Endothelial cell of umbilical vein (primary cell): ENCODE measurements at regions not wholly inside any gene's neighbourhood (a gene's known extent, or its start where the extent isn't known, plus 50 kb on each side); places are given as distances from the start of the nearest gene placed in this dataset.

Experiments
- BruUV-seq: library from RNA; stranded (reverse); fragments of 400-500 nt; replicated peaks from 2 replicates; lab custom pipeline; 2021; lab: Mats Ljungman, UMichigan
- CTCF ChIA-PET: fragments of 300-600, 350-600 bp; sonication (Branson Sonifier 250); formaldehyde crosslinking; loops from one replicate; lab custom pipeline; 2021; ENCODE audit warnings: antibody characterized with exemption, inconsistent platforms; lab: Charles Lee
- POLR2A ChIA-PET: fragments of 300-600, 350-600 bp; sonication (Branson Sonifier 250); formaldehyde crosslinking; loops from one replicate; lab custom pipeline; 2021; ENCODE audit warnings: antibody characterized with exemption, inconsistent platforms; lab: Charles Lee
- DNase-seq: peaks from one replicate; pipeline ENCODE4 v3.0.0-alpha.2; 2011; ENCODE audit warnings: low read depth, low spot score
- FAIRE-seq: peaks from 2 replicates; lab custom pipeline; 2011; peaks lifted over from hg19 to GRCh38; lab: Jason Lieb, UNC
- H2AFZ ChIP-seq: 2 replicates; pipeline ENCODE4 v1.6.0; 2012; ENCODE audit warnings: low read depth, low read length, control low read depth, inconsistent platforms
- H3K27ac ChIP-seq: 2 replicates; pipeline ENCODE4 v1.5.1; 2011; ENCODE audit warnings: low read depth, mild to moderate bottlenecking, control low read depth, low read length, moderate library complexity; ENCODE audit not compliant: insufficient read depth
- H3K27me3 ChIP-seq, 2 experiments: 2 replicates each; pipeline versions ENCODE4 v1.6.0 to v1.6.1; 2011; ENCODE audit warnings: low read length in 2 of 2, mixed read lengths in 1 of 2; ENCODE audit not compliant: control insufficient read depth in 2 of 2, insufficient read depth in 2 of 2
- H3K36me3 ChIP-seq, 2 experiments: 2 replicates in 1 of 2; 3 replicates in 1 of 2; pipeline ENCODE4 v1.5.1; 2011; ENCODE audit warnings: low read length in 2 of 2, mild to moderate bottlenecking in 1 of 2, moderate library complexity in 1 of 2; ENCODE audit not compliant: control insufficient read depth in 2 of 2, insufficient read depth in 2 of 2; ENCODE audit errors: extremely low read depth in 1 of 2
- H3K4me1 ChIP-seq: 3 replicates; pipeline ENCODE4 v1.5.1; 2011; ENCODE audit warnings: mild to moderate bottlenecking, low read length; ENCODE audit not compliant: control insufficient read depth, insufficient read depth; ENCODE audit errors: extremely low read depth
- H3K4me2 ChIP-seq: 2 replicates; pipeline ENCODE4 v1.6.1; 2011; ENCODE audit warnings: low read length, control low read depth, mixed read lengths; ENCODE audit not compliant: insufficient read depth
- H3K4me3 ChIP-seq, 3 experiments: fragments of 200-600 bp in 1 of 3; sonication (generic), shearing (Covaris generic) in 1 of 3; replicated peaks in 1 of 3; 2 replicates each; pipeline ENCODE4 v1.5.1; 2011 to 2016; ENCODE audit warnings: control low read depth in 3 of 3, low read length in 3 of 3, mild to moderate bottlenecking in 2 of 3, inconsistent platforms in 1 of 3, low read depth in 1 of 3, moderate library complexity in 1 of 3; ENCODE audit not compliant: insufficient read depth in 1 of 3
- H3K79me2 ChIP-seq: 2 replicates; pipeline ENCODE4 v1.6.0; 2012; ENCODE audit warnings: low read length, inconsistent platforms; ENCODE audit not compliant: control insufficient read depth, insufficient read depth
- H3K9ac ChIP-seq: replicated peaks from 2 replicates; pipeline ENCODE3; 2011; ENCODE audit warnings: low read length, control low read depth; ENCODE audit not compliant: insufficient read depth; ENCODE audit errors: extremely low read depth
- H3K9me1 ChIP-seq: replicated peaks from 3 replicates; pipeline ENCODE4 v1.6.0; 2011; ENCODE audit warnings: mild to moderate bottlenecking, low read length; ENCODE audit not compliant: control insufficient read depth, insufficient read depth; ENCODE audit errors: extremely low read depth
- H3K9me3 ChIP-seq: replicated peaks from 2 replicates; pipeline ENCODE4 v1.5.1; 2012; ENCODE audit warnings: low read length, inconsistent platforms; ENCODE audit not compliant: control insufficient read depth, insufficient read depth
- H4K20me1 ChIP-seq: replicated peaks from 2 replicates; pipeline ENCODE3; 2011; ENCODE audit warnings: mild to moderate bottlenecking, low read length; ENCODE audit not compliant: control insufficient read depth, insufficient read depth; ENCODE audit errors: extremely low read depth
- EZH2 ChIP-seq: IDR thresholded peaks from 2 replicates; pipeline ENCODE4 v1.6.1; 2012; ENCODE audit warnings: borderline replicate concordance, low read depth, mild to moderate bottlenecking, moderate library complexity, low read length, inconsistent platforms; ENCODE audit not compliant: severe bottlenecking
- FOS ChIP-seq: IDR thresholded peaks from 2 replicates; pipeline ENCODE4 v1.6.1; 2011; ENCODE audit warnings: mild to moderate bottlenecking, low read length, moderate library complexity, borderline replicate concordance; ENCODE audit not compliant: insufficient read depth
- MAX ChIP-seq: IDR thresholded peaks from 2 replicates; pipeline ENCODE4 v1.6.1; 2011; ENCODE audit not compliant: insufficient read depth, insufficient read length
- POLR2A ChIP-seq: IDR thresholded peaks from 2 replicates; pipeline ENCODE4 v1.6.1; 2012; ENCODE audit warnings: low read depth, mild to moderate bottlenecking, control low read depth, low read length
- POLR2AphosphoS5 ChIP-seq: IDR thresholded peaks from 2 replicates; pipeline ENCODE4 v1.6.1; 2012; ENCODE audit warnings: low read depth, mild to moderate bottlenecking, control low read depth, low read length, moderate library complexity; ENCODE audit not compliant: insufficient read depth
- dilution Hi-C: fragments of 300-500 bp; cut with MboI; formaldehyde crosslinking; loops from one replicate; pipeline ENCODE4 v1.15.0; 2019; ENCODE audit warnings: low sequenced_read_pairs; ENCODE audit not compliant: extremely low pct_ligation_motif_present
- intact Hi-C: fragments of 100-400 bp; cut with micrococcal nuclease; formaldehyde crosslinking; loops from one replicate; pipeline ENCODE4 v1.10.0; 2022
- TF ChIP-seq, protein P1 (sequence below), 2 donors: IDR thresholded peaks; 1 replicate in 1 of 2; 2 replicates in 1 of 2; pipeline ENCODE4 v1.5.1; 2011; ENCODE audit warnings: low read length in 2 of 2, mild to moderate bottlenecking in 2 of 2, moderate library complexity in 2 of 2, control low read depth in 1 of 2, inconsistent platforms in 1 of 2, low read depth in 1 of 2; ENCODE audit not compliant: insufficient read depth in 1 of 2; ENCODE audit errors: extremely low read depth in 1 of 2

- no TSS peak for BruUV-seq
- POLR2A ChIA-PET, result no interaction called here
- H3K36me3 ChIP-seq, result no peaks in the 10 kb centered on the region
Observed at GRCh38 chr1:87563211-87563610, 234.5 kb downstream of the LMO4 start.

More at GRCh38 chr1:87563211-87563610, 234.5 kb downstream of the LMO4 start:
- dilution Hi-C loops (no loop called here), intact Hi-C loops (no loop called here)
- Histone ChIP-seq H3K4me3 (no peak overlapping the region), H3K4me1 (no peaks in the 10 kb centered on the region), H3K9me1 (no peaks in the 10 kb centered on the region), H3K27me3 (no peaks in the 10 kb centered on the region), H3K4me2 (no peak overlapping the region), H3K9ac (no peak overlapping the region), H3K9me3 (no peaks in the 10 kb centered on the region), H4K20me1 (no peaks in the 10 kb centered on the region), H3K79me2 (no peaks in the 10 kb centered on the region), H3K27ac (no peak overlapping the region), H2AFZ (no peak overlapping the region)
- CTCF ChIA-PET, result no interaction called here
- TF ChIP-seq EZH2, result no peak
- TF ChIP-seq, protein P1, sequence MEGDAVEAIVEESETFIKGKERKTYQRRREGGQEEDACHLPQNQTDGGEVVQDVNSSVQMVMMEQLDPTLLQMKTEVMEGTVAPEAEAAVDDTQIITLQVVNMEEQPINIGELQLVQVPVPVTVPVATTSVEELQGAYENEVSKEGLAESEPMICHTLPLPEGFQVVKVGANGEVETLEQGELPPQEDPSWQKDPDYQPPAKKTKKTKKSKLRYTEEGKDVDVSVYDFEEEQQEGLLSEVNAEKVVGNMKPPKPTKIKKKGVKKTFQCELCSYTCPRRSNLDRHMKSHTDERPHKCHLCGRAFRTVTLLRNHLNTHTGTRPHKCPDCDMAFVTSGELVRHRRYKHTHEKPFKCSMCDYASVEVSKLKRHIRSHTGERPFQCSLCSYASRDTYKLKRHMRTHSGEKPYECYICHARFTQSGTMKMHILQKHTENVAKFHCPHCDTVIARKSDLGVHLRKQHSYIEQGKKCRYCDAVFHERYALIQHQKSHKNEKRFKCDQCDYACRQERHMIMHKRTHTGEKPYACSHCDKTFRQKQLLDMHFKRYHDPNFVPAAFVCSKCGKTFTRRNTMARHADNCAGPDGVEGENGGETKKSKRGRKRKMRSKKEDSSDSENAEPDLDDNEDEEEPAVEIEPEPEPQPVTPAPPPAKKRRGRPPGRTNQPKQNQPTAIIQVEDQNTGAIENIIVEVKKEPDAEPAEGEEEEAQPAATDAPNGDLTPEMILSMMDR (IDR thresholded peaks at IDR 0.05; ENCODE audit: extremely low read depth in 1 of 2, insufficient read depth in 1 of 2, low read depth in 1 of 2, low read length in 2 of 2), result no peak
- TF ChIP-seq FOS, result no peak
- no peak for TF ChIP-seq POLR2A
- TF ChIP-seq MAX, result no peak
- TF ChIP-seq POLR2AphosphoS5, result no peak
- FAIRE-seq (no peak), DNase-seq (no peak)
